GM23248 (cell line): ENCODE measurements at regions not wholly inside any gene's neighbourhood (a gene's known extent, or its start where the extent isn't known, plus 50 kb on each side); places are given as distances from the start of the nearest gene placed in this dataset.

Experiments
- EZH2 ChIP-seq: fragments of 200-600 bp; sonication (generic); IDR thresholded peaks from 2 replicates; pipeline ENCODE4 v1.6.1; 2018; ENCODE audit warnings: antibody characterized with exemption, mild to moderate bottlenecking; ENCODE audit not compliant: insufficient read depth, poor library complexity, severe bottlenecking
- EZH2phosphoT487 ChIP-seq: fragments of 200-600 bp; sonication (generic); IDR thresholded peaks from 2 replicates; pipeline ENCODE4 v1.6.1; 2018; ENCODE audit warnings: antibody characterized with exemption, moderate library complexity, mild to moderate bottlenecking, low read depth; ENCODE audit not compliant: insufficient read depth

DNA sequence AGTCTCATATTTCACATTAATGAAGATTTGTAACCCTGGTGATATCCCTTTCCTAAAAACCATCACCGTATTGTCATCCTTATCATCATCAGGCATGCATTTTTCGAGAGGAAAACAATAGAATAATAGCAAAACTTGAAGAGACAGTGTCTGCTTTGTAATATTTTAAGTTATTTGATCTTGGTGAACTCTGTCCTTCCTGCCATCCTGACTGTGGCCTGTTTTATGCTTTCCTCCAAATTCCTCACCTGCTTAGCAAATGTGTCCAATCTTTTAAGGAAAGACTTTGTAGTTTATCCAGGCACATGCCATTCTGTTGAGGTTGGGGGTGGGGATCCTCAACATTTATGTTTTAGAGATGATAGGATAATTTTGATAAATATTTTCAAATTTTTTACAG lies 306.1 kb upstream of the COL8A1 start:
- TF ChIP-seq EZH2phosphoT487 = no peak
- no peak for TF ChIP-seq EZH2
